ENCODE measurements at regions not wholly inside any gene's neighbourhood (a gene's known extent, or its start where the extent isn't known, plus 50 kb on each side); places are given as distances from the start of the nearest gene placed in this dataset.
"Not testable (repeated sequence)": the region's sequence is repeated elsewhere in the genome, so short reads cannot be mapped to it uniquely, and the experiment has no call there.

GRCh38 chr1:232715154-232715553, 85.2 kb upstream of the SIPA1L2 start (continued):
- no peak for TF ChIP-seq AFF1 (IDR thresholded peaks at IDR 0.05; ENCODE audit: low read depth in 1 of 2, partially characterized antibody in 2 of 2)
- TF ChIP-seq CCAR2 (IDR thresholded peaks at IDR 0.05; ENCODE audit: low read depth, low read length), result no peak
- TF ChIP-seq MEIS2 (IDR thresholded peaks at IDR 0.05; ENCODE audit: partially characterized antibody), result no peak

- H2AFZ ChIP-seq (ENCODE audit: low read depth, low read length); H3K4me2 ChIP-seq (ENCODE audit: insufficient read depth, low read length); H3K27ac ChIP-seq (ENCODE audit: extremely low read depth, low read depth, low read length); ATAC-seq; FAIRE-seq; CTCF ChIA-PET (ENCODE audit: low intra/inter-chr PET ratio); BruUV-seq (replicated peaks); H3K9me1 ChIP-seq (ENCODE audit: control insufficient read depth, insufficient read depth, low read length); POLR2A ChIA-PET; H3K4me1 ChIP-seq (replicated peaks in 1 of 2; ENCODE audit: control insufficient read depth in 2 of 2, insufficient read depth in 2 of 2, low read length in 2 of 2); H3K9me3 ChIP-seq (replicated peaks; ENCODE audit: control insufficient read depth, insufficient read depth, low read depth, low read length); DNase-seq (ENCODE audit: extremely low read depth in 1 of 4, low spot score in 3 of 4); intact Hi-C loops (cut with micrococcal nuclease); H3K4me3 ChIP-seq; H3K27me3 ChIP-seq (ENCODE audit: control insufficient read depth in 2 of 2, insufficient read depth in 2 of 2, low read length in 2 of 2); in situ Hi-C loops (cut with MboI); H3K79me2 ChIP-seq (ENCODE audit: control insufficient read depth, insufficient read depth, low read length); H3K36me3 ChIP-seq (ENCODE audit: control insufficient read depth, insufficient read depth, low read length); H4K20me1 ChIP-seq (replicated peaks; ENCODE audit: control insufficient read depth, insufficient read depth, low read length); H3K9ac ChIP-seq (ENCODE audit: insufficient read depth in 1 of 2, low read depth in 2 of 2, low read length in 2 of 2): not testable (repeated sequence)
- WGBS (ENCODE audit: insufficient coverage, low coverage, missing lambda C conversion rate), result 1% methylated on average over 4 of the region's 4 CpGs
Observed at GRCh38 chr1:232717911-232718310, 87.3 kb upstream of the MAP10 start.
